GM12872 (cell line): ENCODE measurements at regions not wholly inside any gene's neighbourhood (a gene's known extent, or its start where the extent isn't known, plus 50 kb on each side); places are given as distances from the start of the nearest gene placed in this dataset.

Source experiments
- CTCF ChIP-seq: IDR thresholded peaks from 3 replicates; pipeline ENCODE4 v1.5.1; 2011; ENCODE audit warnings: low read depth, mild to moderate bottlenecking, low read length, moderate library complexity; ENCODE audit not compliant: insufficient read depth

- no peak for TF ChIP-seq CTCF
Measured at GRCh38 chr10:9096288-9096687, 1041.8 kb downstream of the GATA3 start.

GRCh38 chr10:9097206-9097990, 1042.9 kb downstream of the GATA3 start:
- TF ChIP-seq CTCF: no peak

DNA sequence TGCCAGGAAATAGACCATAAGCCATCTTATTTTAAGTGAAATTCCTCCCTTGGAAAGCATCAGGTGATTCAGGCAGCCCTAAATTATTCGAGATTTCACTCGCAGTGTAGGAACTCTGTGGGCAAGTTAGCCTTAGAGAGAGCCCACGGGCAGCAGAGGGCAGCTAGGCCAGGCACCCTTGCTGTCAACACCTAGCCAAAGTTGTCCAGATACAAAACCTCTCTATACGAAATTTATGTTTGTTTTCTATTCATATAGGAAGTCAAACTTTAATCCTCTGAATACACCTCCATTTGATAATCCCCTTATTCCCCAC, 1043.5 kb downstream of the GATA3 start:
- TF ChIP-seq CTCF: no peak

- no peak for TF ChIP-seq CTCF
Measured at GRCh38 chr10:9102026-9102425, 1047.5 kb downstream of the GATA3 start.

DNA sequence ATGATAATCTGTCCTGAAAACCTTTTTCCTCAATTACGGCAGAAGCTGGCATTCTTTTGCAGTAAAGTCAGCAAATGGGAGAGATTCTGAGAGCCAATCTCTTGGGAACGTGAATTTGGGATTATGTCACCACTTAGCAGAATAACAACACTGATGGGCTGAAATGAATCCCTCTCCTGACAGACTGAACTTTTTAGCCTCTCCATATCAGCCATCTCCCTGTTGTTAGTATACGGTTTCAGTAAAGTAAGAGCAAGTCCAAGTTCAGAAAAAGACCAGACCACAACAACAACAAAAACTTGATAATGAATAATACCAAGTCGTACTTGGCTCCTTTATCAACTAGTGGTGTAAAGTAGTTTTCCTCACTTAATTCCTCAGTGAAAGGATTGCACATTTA, 1048.8 kb downstream of the GATA3 start:
- TF ChIP-seq CTCF: no peak

GRCh38 chr10:9111976-9112375, 1057.5 kb downstream of the GATA3 start:
- no peak for TF ChIP-seq CTCF

GRCh38 chr10:9126728-9127127, 1072.2 kb downstream of the GATA3 start:
- TF ChIP-seq CTCF: no peak

GRCh38 chr10:9137368-9137767, 1082.9 kb downstream of the GATA3 start:
- no peak for TF ChIP-seq CTCF
